Common myeloid progenitor, CD34-positive (primary cell): ENCODE measurements at regions not wholly inside any gene's neighbourhood (a gene's known extent, or its start where the extent isn't known, plus 50 kb on each side); places are given as distances from the start of the nearest gene placed in this dataset.
"Not testable (repeated sequence)": the region's sequence is repeated elsewhere in the genome, so short reads cannot be mapped to it uniquely, and the experiment has no call there.

Experiments used
- CTCF ChIA-PET: fragments of 350-600 bp; sonication (Branson Sonifier 250); formaldehyde crosslinking; loops from one replicate; lab custom pipeline; 2021; ENCODE audit warnings: antibody characterized with exemption; lab: Charles Lee
- POLR2A ChIA-PET: fragments of 350-600 bp; sonication (Branson Sonifier 250); formaldehyde crosslinking; loops from one replicate; lab custom pipeline; 2021; ENCODE audit warnings: antibody characterized with exemption; lab: Charles Lee
- DNase-seq, 3 donors: peaks; one replicate each; pipeline versions ENCODE4 v3.0.0 to v3.0.0-alpha.2; 2013
- H3K27ac ChIP-seq, 2 experiments: 1 replicate in 1 of 2; 2 replicates in 1 of 2; pipeline ENCODE4 v1.7.0; 2013; ENCODE audit warnings: inconsistent platforms in 2 of 2, low read length in 2 of 2, mild to moderate bottlenecking in 2 of 2, low read depth in 1 of 2, moderate library complexity in 1 of 2; ENCODE audit not compliant: severe bottlenecking in 2 of 2, insufficient read depth in 1 of 2, poor library complexity in 1 of 2
- H3K27me3 ChIP-seq, 5 experiments: replicated peaks in 2 of 5; 1 replicate in 3 of 5; 2 replicates in 2 of 5; pipeline versions ENCODE4 v1.6.1 to v1.7.0; 2013; ENCODE audit warnings: low read length in 4 of 5, mild to moderate bottlenecking in 2 of 5, moderate library complexity in 2 of 5, inconsistent platforms in 1 of 5; ENCODE audit not compliant: insufficient read depth in 5 of 5, control insufficient read depth in 4 of 5
- H3K36me3 ChIP-seq, 4 experiments: 1 replicate in 2 of 4; 2 replicates in 2 of 4; pipeline versions ENCODE4 v1.6.1 to v1.7.0; 2013; ENCODE audit warnings: low read length in 3 of 4, control low read depth in 1 of 4, mild to moderate bottlenecking in 1 of 4; ENCODE audit not compliant: control insufficient read depth in 4 of 4, insufficient read depth in 4 of 4
- H3K4me1 ChIP-seq, 4 experiments: 1 replicate in 3 of 4; 2 replicates in 1 of 4; pipeline versions ENCODE4 v1.6.1 to v1.7.1; 2013; ENCODE audit warnings: low read length in 3 of 4, mild to moderate bottlenecking in 3 of 4, control low read depth in 1 of 4, inconsistent platforms in 1 of 4, moderate library complexity in 1 of 4; ENCODE audit not compliant: control insufficient read depth in 4 of 4, insufficient read depth in 4 of 4; ENCODE audit errors: control extremely low read depth in 1 of 4
- H3K4me3 ChIP-seq, 7 experiments: 1 replicate in 4 of 7; 2 replicates in 3 of 7; pipeline versions ENCODE4 v1.5.1 to v1.7.0; 2013; ENCODE audit warnings: mild to moderate bottlenecking in 7 of 7, low read length in 6 of 7, moderate library complexity in 6 of 7, inconsistent platforms in 2 of 7, low read depth in 2 of 7, control low read depth in 1 of 7; ENCODE audit not compliant: insufficient read depth in 4 of 7, control insufficient read depth in 1 of 7; ENCODE audit errors: extremely low read depth in 1 of 7
- H3K9me3 ChIP-seq, 5 experiments: 1 replicate in 4 of 5; 2 replicates in 1 of 5; pipeline versions ENCODE4 v1.6.1 to v1.7.1; 2013; ENCODE audit warnings: low read length in 4 of 5, mild to moderate bottlenecking in 2 of 5, inconsistent platforms in 1 of 5, low read depth in 1 of 5, moderate library complexity in 1 of 5; ENCODE audit not compliant: control insufficient read depth in 4 of 5, insufficient read depth in 2 of 5; ENCODE audit errors: control extremely low read depth in 1 of 5
- WGBS: methylation state at CpG from one replicate; pipeline ENCODE4 v1.1.5; 2013; ENCODE audit not compliant: insufficient coverage; 5-methylcytosine and 5-hydroxymethylcytosine counted together

GRCh38 chrY:12496007-12496406 is 205.0 kb upstream of the USP9Y start:
- CTCF ChIA-PET = no interaction called here
- POLR2A ChIA-PET = no interaction called here
- H3K36me3 ChIP-seq = no peaks in the 10 kb centered on the region
- no peak overlapping the region for H3K27ac ChIP-seq
- DNase-seq = no peak
- H3K4me3 ChIP-seq = no peak overlapping the region
- no peaks in the 10 kb centered on the region for H3K27me3 ChIP-seq
- H3K9me3 ChIP-seq = no peaks in the 10 kb centered on the region
- no CpG with 5 or more reads among the region's 2 CpGs for WGBS
- no peaks in the 10 kb centered on the region for H3K4me1 ChIP-seq

DNA sequence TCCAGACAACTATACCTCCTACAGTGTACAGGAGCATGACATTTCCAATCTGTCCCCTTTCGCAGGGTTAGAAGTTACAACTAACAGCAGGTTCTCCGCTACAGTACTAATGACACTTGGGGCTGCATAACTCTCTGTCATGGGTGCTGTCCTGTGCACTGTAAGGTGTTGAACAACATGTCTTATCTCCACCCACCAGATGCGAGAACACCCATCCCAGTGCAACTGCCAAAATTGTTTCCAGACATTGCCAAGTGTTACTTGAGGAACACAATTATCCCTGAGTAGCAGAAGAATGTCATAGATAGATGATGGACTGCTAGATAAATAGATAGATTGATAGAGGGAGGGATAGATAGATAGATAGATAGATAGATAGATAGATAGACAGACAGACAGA is 200.9 kb upstream of the USP9Y start:
- H3K36me3 ChIP-seq = no peaks in the 10 kb centered on the region
- WGBS = no CpG with 5 or more reads among the region's 3 CpGs

DNA sequence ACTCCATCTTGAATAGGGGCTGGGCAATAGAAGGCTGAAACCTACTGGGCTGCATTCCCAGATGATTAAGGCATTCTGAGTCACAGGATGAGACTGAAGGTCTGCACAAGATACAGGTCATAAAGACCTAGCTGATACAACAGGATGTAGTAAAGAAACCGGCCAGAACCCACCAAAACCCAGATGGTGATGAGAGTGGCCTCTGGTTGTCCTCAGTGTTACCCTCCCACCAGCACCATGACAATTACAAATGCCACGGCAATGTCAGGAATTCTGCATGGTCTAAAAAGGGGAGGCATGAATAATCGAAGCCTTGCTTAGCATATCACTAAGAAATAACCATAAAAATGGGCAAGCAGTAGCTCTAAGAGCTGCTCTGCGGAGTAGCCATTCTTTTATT is 197.0 kb upstream of the USP9Y start:
- H3K9me3 ChIP-seq, DNase-seq, CTCF ChIA-PET, H3K4me1 ChIP-seq, H3K27ac ChIP-seq, H3K4me3 ChIP-seq, H3K36me3 ChIP-seq, POLR2A ChIA-PET, H3K27me3 ChIP-seq: not testable (repeated sequence)
- WGBS = no CpG with 5 or more reads among the region's 4 CpGs

More for the DNA sequence above, 200.9 kb upstream of the USP9Y start:
- H3K4me1 ChIP-seq = no peaks in the 10 kb centered on the region
- ChIA-PET POLR2A (no interaction called here), CTCF (no interaction called here)
- no peak overlapping the region for H3K4me3 ChIP-seq
- no peak overlapping the region for H3K27ac ChIP-seq
- no peak for DNase-seq
- H3K9me3 ChIP-seq = no peaks in the 10 kb centered on the region
- H3K27me3 ChIP-seq = no peaks in the 10 kb centered on the region

DNA sequence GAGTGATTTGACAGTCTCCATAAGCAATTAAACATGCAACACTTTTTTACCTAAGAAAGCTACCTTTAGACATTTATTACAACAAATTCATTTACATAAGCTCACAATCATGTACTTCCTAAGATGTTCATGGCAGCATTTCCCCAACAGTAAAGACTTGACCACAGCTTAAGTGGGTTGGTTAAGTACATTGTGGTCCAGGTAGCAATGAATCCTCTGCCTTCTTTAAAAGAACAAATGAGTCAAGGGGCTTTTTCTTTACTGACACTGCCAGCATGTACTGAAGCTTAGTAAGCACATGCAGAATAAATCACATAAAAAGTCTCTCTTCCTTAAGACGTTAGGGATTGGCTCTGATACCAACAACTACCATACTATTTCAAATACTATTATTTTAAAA is 183.7 kb upstream of the USP9Y start:
- no peak for DNase-seq
- ChIA-PET POLR2A (no interaction called here), CTCF (no interaction called here)
- no CpG with 5 or more reads among the region's 1 CpG for WGBS
- no peaks in the 10 kb centered on the region for H3K4me1 ChIP-seq
- no peaks in the 10 kb centered on the region for H3K27me3 ChIP-seq
- H3K4me3 ChIP-seq = no peak overlapping the region
- H3K27ac ChIP-seq = no peak overlapping the region
- no peaks in the 10 kb centered on the region for H3K36me3 ChIP-seq
- no peaks in the 10 kb centered on the region for H3K9me3 ChIP-seq

- DNase-seq = no peak
- POLR2A ChIA-PET = no interaction called here
- CTCF ChIA-PET = no interaction called here
- Histone ChIP-seq H3K9me3 (no peaks in the 10 kb centered on the region), H3K4me1 (peaks cover 0 to 5% (median 0%) of the 10 kb centered on the region in 4 experiments), H3K36me3 (no peaks in the 10 kb centered on the region), H3K4me3 (no peak overlapping the region), H3K27me3 (no peaks in the 10 kb centered on the region), H3K27ac (no peak overlapping the region)
- no CpG with 5 or more reads among the region's 3 CpGs for WGBS
Observed at GRCh38 chrY:12525206-12525605, 175.8 kb upstream of the USP9Y start.

- Histone ChIP-seq H3K27ac (no peak overlapping the region), H3K9me3 (no peaks in the 10 kb centered on the region), H3K4me1 (peaks cover 0 to 5% (median 0%) of the 10 kb centered on the region in 4 experiments), H3K36me3 (no peaks in the 10 kb centered on the region), H3K27me3 (no peaks in the 10 kb centered on the region), H3K4me3 (no peak overlapping the region)
- WGBS = no CpG with 5 or more reads among the region's 4 CpGs
- DNase-seq = no peak
- ChIA-PET CTCF (no interaction called here), POLR2A (no interaction called here)
Observed at GRCh38 chrY:12526362-12527063, 174.5 kb upstream of the USP9Y start.

DNA sequence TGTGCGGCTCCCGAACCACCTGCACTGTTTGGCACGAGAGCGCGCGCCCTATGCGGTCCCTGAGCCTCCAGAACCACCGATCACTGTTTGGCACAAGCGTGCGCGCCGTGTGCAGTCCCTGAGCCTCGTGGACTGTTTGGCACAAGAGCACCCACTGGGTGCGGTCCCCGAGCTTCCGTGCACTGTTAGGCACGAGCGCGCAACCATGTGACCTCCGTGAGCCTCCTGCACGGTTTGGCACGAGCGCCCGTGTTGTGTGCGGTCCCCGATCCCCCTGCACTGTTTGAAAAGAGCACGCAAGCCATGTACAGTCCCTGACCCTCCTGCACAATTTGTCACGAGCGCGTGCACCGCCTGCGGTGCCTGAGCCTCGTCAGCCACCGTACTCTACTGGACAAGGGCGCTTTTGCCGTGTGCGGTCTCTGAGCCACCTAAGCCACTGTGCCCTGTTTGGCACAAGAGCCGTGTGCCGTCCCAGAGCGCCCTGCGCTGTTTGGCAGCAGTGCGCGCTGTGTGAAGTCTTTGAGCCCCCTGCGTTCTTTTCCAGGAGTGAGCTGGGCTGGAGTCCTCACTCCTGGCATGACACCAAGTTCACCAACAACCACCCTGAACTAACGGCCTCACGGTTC is 163.7 kb upstream of the USP9Y start:
- ChIA-PET POLR2A (no interaction called here), CTCF (no interaction called here)
- DNase-seq = no peak
- peaks cover 0 to 22% (median 0%) of the 10 kb centered on the region in 5 experiments for H3K27me3 ChIP-seq
- H3K27ac ChIP-seq = no peak overlapping the region
- no peaks in the 10 kb centered on the region for H3K9me3 ChIP-seq
- WGBS = no CpG with 5 or more reads among the region's 46 CpGs
- no peaks in the 10 kb centered on the region for H3K36me3 ChIP-seq
- H3K4me1 ChIP-seq = peaks cover 0 to 3% (median 0%) of the 10 kb centered on the region in 4 experiments
- peak overlapping the region in 2 of 7 experiments; percentile 1 to 61 for H3K4me3 ChIP-seq
